ENCODE measurements at regions not wholly inside any gene's neighbourhood (a gene's known extent, or its start where the extent isn't known, plus 50 kb on each side); places are given as distances from the start of the nearest gene placed in this dataset.

DNA sequence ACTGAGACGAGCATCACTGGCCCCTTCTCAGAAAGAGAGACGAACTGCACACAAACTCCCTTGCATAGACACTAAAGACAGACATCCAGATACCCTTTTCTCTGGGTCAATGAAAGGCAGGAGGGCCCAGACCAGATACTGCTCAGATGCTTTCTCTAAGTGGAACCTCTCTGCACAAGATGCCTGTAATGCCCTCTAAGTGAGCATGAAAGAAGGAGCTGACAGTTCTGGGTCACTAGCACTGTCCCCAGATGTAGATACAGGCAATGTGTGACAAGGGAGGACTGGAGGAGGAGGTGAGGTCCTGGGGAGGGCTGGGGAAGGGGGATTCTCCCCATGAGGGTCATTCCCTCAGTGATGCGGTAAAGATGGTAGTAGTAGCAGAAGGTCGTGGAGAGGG, 501.0 kb upstream of the CDH11 start:
- no peak overlapping the region for H3K9ac ChIP-seq (ENCODE audit: insufficient read depth, low read length)
- H3K27ac ChIP-seq (ENCODE audit: insufficient read depth, low read length), result no peak overlapping the region
- H3K27me3 ChIP-seq (ENCODE audit: control insufficient read depth, insufficient read depth, low read length), result no peaks in the 10 kb centered on the region
- no peaks in the 10 kb centered on the region for H4K20me1 ChIP-seq (ENCODE audit: control insufficient read depth, extremely low read depth, insufficient read depth, low read length)
- H3K9me3 ChIP-seq (ENCODE audit: control insufficient read depth, insufficient read depth, low read depth, low read length), result no peaks in the 10 kb centered on the region
- no peaks in the 10 kb centered on the region for H3K79me2 ChIP-seq (ENCODE audit: control insufficient read depth, insufficient read depth, low read length)
- no peaks in the 10 kb centered on the region for H3K4me1 ChIP-seq (ENCODE audit: control insufficient read depth, extremely low read depth, insufficient read depth, low read length)
- no peak overlapping the region for H3K4me2 ChIP-seq (ENCODE audit: extremely low read depth, insufficient read depth, low read length)
- H2AFZ ChIP-seq (ENCODE audit: low read length), result no peak overlapping the region
- H3K36me3 ChIP-seq (ENCODE audit: control insufficient read depth, insufficient read depth, low read length), result no peaks in the 10 kb centered on the region
- no peak for DNase-seq (ENCODE audit: low read depth in 2 of 2)
- no peak overlapping the region for H3K4me3 ChIP-seq (replicated peaks in 1 of 4; ENCODE audit: control extremely low read depth in 1 of 4, insufficient read depth in 1 of 4, low read depth in 3 of 4, low read length in 4 of 4)
- TF ChIP-seq CTCF (conservative IDR thresholded peaks at IDR 0.05 in 1 of 2, IDR thresholded peaks at IDR 0.05 in 1 of 2; ENCODE audit: low read depth in 1 of 2, low read length in 2 of 2), result no peak
- no peak for TF ChIP-seq EZH2 (IDR thresholded peaks at IDR 0.05; ENCODE audit: low read length, missing control alignments)

DNA sequence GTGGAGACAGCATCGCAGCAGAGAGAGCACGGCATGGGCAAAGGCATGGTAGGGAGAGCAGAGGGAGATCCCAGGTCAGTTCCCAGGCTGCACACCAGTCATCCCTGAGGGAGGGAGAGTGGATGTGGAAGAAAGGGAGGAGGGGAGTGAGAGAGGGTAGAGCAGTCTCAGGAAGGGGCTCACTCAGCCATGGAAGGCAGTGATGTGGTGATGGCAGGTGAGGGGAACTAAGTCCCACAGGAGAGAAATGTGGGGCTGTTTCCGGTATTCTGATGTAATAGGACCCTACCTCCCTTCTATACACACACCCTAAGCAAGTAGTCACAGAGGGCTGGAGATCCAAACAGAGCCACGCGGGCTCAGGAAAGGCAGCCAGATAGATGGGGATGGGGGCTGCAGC, 500.3 kb upstream of the CDH11 start:
- no peaks in the 10 kb centered on the region for H3K27me3 ChIP-seq (ENCODE audit: control insufficient read depth, insufficient read depth, low read length)
- DNase-seq (ENCODE audit: low read depth in 2 of 2), result no peak
- H3K36me3 ChIP-seq (ENCODE audit: control insufficient read depth, insufficient read depth, low read length), result no peaks in the 10 kb centered on the region
- no peak overlapping the region for H2AFZ ChIP-seq (ENCODE audit: low read length)
- H3K27ac ChIP-seq (ENCODE audit: insufficient read depth, low read length), result no peak overlapping the region
- TF ChIP-seq EZH2 (IDR thresholded peaks at IDR 0.05; ENCODE audit: low read length, missing control alignments), result no peak
- no peak for TF ChIP-seq CTCF (conservative IDR thresholded peaks at IDR 0.05 in 1 of 2, IDR thresholded peaks at IDR 0.05 in 1 of 2; ENCODE audit: low read depth in 1 of 2, low read length in 2 of 2)
- no peaks in the 10 kb centered on the region for H4K20me1 ChIP-seq (ENCODE audit: control insufficient read depth, extremely low read depth, insufficient read depth, low read length)
- no peak overlapping the region for H3K4me3 ChIP-seq (replicated peaks in 1 of 4; ENCODE audit: control extremely low read depth in 1 of 4, insufficient read depth in 1 of 4, low read depth in 3 of 4, low read length in 4 of 4)
- no peaks in the 10 kb centered on the region for H3K9me3 ChIP-seq (ENCODE audit: control insufficient read depth, insufficient read depth, low read depth, low read length)
- H3K4me1 ChIP-seq (ENCODE audit: control insufficient read depth, extremely low read depth, insufficient read depth, low read length), result no peaks in the 10 kb centered on the region
- no peaks in the 10 kb centered on the region for H3K79me2 ChIP-seq (ENCODE audit: control insufficient read depth, insufficient read depth, low read length)
- no peak overlapping the region for H3K9ac ChIP-seq (ENCODE audit: insufficient read depth, low read length)
- no peak overlapping the region for H3K4me2 ChIP-seq (ENCODE audit: extremely low read depth, insufficient read depth, low read length)

GRCh38 chr16:65621640-65622039, 499.8 kb upstream of the CDH11 start:
- Histone ChIP-seq H3K9me3 (ENCODE audit: control insufficient read depth, insufficient read depth, low read depth, low read length) (no peaks in the 10 kb centered on the region), H3K36me3 (ENCODE audit: control insufficient read depth, insufficient read depth, low read length) (no peaks in the 10 kb centered on the region), H3K4me1 (ENCODE audit: control insufficient read depth, extremely low read depth, insufficient read depth, low read length) (no peaks in the 10 kb centered on the region), H2AFZ (ENCODE audit: low read length) (no peak overlapping the region), H3K27me3 (ENCODE audit: control insufficient read depth, insufficient read depth, low read length) (no peaks in the 10 kb centered on the region), H3K4me3 (replicated peaks in 1 of 4; ENCODE audit: control extremely low read depth in 1 of 4, insufficient read depth in 1 of 4, low read depth in 3 of 4, low read length in 4 of 4) (no peak overlapping the region), H3K4me2 (ENCODE audit: extremely low read depth, insufficient read depth, low read length) (no peak overlapping the region), H3K27ac (ENCODE audit: insufficient read depth, low read length) (no peak overlapping the region), H3K9ac (ENCODE audit: insufficient read depth, low read length) (no peak overlapping the region), H4K20me1 (ENCODE audit: control insufficient read depth, extremely low read depth, insufficient read depth, low read length) (no peaks in the 10 kb centered on the region), H3K79me2 (ENCODE audit: control insufficient read depth, insufficient read depth, low read length) (no peaks in the 10 kb centered on the region)
- TF ChIP-seq CTCF (conservative IDR thresholded peaks at IDR 0.05 in 1 of 2, IDR thresholded peaks at IDR 0.05 in 1 of 2; ENCODE audit: low read depth in 1 of 2, low read length in 2 of 2) (no peak), EZH2 (IDR thresholded peaks at IDR 0.05; ENCODE audit: low read length, missing control alignments) (no peak)
- no peak for DNase-seq (ENCODE audit: low read depth in 2 of 2)
